GM18873 (cell line): ENCODE measurements at regions not wholly inside any gene's neighbourhood (a gene's known extent, or its start where the extent isn't known, plus 50 kb on each side); places are given as distances from the start of the nearest gene placed in this dataset.

ENCODE experiments used
- ATAC-seq: cut with Tn5 transposase; IDR thresholded peaks from one replicate; pipeline ENCODE4 v1.9.1; 2021; ENCODE audit warnings: mild to moderate bottlenecking, moderate library complexity, moderate number of reproducible peaks; ENCODE audit not compliant: unreplicated experiment, low FRiP score

DNA sequence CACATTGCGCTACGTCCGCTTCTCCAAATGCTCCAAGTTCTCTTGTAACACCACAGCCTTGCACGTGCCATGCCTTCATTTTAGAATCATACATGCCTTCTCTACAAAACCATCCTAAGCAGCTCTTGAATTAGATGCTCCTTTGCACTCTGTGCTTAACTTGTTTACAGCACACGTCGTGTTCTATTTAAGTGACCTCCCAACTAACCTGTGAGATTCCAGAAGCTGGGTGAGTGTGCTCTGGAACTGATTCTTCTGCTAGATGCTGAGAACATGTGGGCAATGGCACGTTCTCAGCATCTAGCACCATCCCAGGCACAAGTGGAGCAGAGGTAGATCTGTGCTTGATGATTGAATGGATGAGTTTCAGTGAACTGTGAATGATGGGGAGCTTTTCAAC is 100.0 kb upstream of the NEDD9 start:
- ATAC-seq = no peak

DNA sequence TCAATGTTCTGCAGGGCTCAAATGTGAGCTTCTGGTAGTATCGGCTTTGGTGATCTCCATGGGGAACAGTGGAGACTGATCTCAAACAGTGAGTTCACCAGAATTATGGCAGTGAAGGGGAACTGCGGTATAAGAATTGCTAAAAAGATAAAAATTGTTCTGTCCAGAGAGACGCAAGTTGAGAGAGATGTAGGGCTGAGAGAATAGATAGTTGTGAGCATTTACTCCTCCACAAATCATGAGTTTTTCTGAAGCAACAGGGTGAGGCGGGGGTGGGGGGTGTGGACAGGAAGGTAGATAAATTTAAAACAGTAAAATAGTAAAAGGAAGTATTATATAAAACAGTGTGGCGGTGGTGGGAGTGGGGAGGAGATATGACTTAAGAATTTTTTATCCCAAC is 98.6 kb upstream of the NEDD9 start:
- no peak for ATAC-seq

DNA sequence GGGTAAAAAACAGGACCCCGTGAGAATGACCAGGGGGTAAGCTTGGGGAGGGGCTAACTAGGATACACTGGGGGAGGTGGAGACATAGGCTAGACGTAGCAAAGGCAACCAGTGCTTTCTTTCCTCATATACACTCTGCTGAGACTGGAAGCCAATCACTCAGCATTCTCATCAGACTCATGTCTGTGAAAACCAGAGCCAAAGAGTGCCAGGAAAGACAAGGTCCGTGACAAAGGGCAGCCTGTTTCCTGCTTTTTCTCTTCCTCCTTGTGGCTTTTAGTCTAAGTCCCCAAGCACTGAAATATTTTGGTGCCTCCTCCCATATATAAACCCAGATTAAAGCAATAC is 97.9 kb upstream of the NEDD9 start:
- no peak for ATAC-seq

DNA sequence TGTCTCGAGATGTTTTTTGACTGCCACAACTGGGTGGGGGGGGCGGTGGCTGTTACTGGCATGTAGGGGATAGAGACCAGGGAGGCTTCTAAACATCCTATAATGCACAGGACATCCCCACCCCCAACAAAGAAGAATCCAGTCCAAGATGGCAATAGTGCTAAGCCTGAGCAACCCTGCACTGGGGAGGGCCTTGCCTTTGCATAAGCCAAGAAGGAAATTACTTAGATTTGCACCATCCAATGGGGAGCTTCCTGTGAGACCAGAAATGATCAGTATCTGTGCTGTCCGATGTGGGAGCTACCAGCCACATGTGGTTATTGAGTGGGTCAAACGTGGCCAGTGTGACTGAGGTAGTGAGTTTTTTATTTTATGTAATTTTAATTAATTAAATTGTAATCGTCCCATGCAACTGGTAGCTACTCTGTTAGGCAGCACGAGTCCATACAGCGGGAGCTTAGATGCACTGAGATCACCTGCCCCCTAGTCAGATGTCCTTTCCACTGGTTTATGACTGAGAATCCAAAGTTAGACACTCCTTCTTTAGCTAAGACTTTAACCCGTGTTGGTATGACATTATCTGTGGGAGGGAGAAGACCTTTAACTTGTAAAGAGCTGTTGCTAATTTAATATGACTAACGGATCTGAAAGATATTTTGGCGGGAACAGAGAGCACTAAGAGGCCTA is 97.4 kb upstream of the NEDD9 start:
- no peak for ATAC-seq

DNA sequence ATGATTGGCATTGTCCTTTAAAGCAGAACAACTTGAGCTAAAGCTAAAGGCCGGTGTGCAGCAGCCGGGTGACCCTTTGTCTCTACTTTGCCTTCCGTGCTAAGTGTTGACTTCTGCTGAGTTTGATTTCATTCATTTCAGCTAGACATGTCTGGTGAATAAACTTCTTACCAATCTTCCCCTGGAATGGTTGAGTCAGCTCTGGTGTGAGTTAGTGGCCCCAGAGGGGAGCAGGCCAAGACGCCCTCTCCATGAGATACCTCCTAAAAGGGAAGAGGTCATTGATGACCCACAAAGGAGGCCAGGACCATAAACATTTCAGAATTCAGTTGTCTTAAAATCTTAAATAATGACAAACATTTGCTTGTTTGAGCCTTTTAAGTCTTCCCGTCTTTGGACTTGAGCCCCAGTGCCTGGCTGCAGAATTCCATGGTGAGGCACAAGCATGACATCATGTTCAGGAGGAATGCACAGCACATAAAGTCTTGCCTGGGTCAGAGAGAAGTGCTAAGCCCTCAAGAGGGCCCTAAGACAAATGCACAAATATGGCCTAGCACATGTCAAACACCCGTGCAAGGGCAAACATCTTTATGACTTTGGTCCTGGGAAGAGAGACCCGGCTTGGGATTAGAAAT is 96.3 kb upstream of the NEDD9 start:
- ATAC-seq = no peak

DNA sequence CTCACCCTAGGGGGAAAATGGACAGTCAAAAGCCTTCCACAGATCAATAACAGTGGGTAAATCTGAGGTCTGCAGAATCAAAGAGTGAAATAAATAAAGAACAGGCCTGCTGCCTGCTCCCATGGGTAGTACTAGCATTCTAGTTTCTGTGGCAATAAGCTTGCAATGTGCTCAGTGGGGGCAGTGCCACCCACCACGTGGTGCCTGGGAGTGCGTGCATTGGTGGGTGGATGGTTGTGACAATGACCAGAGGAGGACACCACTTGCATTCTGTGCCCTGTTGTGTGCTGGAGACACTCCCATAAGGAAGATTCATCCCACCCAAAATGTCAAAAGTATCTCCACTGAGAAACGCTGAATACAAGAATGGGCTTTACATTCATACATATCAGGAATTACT is 95.5 kb upstream of the NEDD9 start:
- no peak for ATAC-seq

GRCh38 chr6:11326116-11326515 is 93.6 kb upstream of the NEDD9 start:
- no peak for ATAC-seq

GRCh38 chr6:11324453-11325015 is 92.1 kb upstream of the NEDD9 start:
- ATAC-seq = peak; percentile 63

GRCh38 chr6:11323666-11324452 is 91.4 kb upstream of the NEDD9 start:
- ATAC-seq = no peak

- no peak for ATAC-seq
Observed at GRCh38 chr6:11322252-11322885, 89.9 kb upstream of the NEDD9 start.

GRCh38 chr6:11320914-11321597 is 88.6 kb upstream of the NEDD9 start:
- no peak for ATAC-seq

- no peak for ATAC-seq
Observed at GRCh38 chr6:11318835-11319813, 86.7 kb upstream of the NEDD9 start.

GRCh38 chr6:11317885-11318771 is 85.7 kb upstream of the NEDD9 start:
- no peak for ATAC-seq

GRCh38 chr6:11315743-11316437 is 83.4 kb upstream of the NEDD9 start:
- no peak for ATAC-seq

DNA sequence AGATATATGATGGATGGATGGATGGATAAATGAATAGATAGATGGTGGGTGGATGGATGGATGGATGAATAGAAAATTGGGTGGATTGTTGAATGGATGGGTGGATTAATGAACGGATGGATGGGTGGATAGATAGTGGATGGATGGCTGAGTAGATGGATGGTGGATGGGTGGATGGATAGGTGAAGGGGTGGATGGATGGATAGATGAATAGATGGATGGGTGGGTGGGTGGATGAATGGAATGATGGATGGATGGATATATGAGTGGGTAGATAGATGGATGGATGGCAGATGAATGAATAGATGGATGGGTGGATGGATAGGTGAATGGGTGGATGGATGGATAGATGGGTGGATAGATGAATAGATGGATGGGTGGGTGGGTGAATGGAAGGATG is 80.7 kb upstream of the NEDD9 start:
- ATAC-seq = no peak

DNA sequence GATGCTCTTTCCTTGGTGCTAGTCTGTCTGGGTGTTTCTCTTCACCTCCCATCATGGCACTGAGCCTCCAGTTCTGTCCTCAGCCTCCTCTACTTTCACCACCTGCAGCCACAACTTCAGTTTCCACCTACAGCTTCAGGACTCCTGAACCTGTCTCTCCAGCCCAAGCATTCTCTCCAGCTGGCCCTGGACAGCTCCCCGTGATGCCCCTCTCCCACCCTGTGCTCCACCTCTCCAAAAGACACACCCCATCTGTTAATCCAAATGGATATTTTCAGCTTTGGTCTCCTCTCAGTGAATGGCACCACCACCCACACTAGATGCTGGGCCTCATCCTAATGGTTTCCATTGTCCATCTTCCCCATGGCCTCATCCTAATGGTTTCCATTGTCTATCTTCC is 79.5 kb upstream of the NEDD9 start:
- ATAC-seq = no peak

GRCh38 chr6:11309947-11310665 is 77.6 kb upstream of the NEDD9 start:
- ATAC-seq = no peak
